OCI-LY7 (cell line): ENCODE measurements at regions not wholly inside any gene's neighbourhood (a gene's known extent, or its start where the extent isn't known, plus 50 kb on each side); places are given as distances from the start of the nearest gene placed in this dataset.
"Not testable (repeated sequence)": the region's sequence is repeated elsewhere in the genome, so short reads cannot be mapped to it uniquely, and the experiment has no call there.

Experiments used
- BruUV-seq: library from RNA; stranded (reverse); fragments of 400-500 nt; replicated peaks from 2 replicates; lab custom pipeline; 2021; lab: Mats Ljungman, UMichigan
- CTCF ChIA-PET: fragments of 300-600 bp; sonication (Branson Sonifier 250); formaldehyde crosslinking; loops from one replicate; lab custom pipeline; 2022; ENCODE audit warnings: antibody characterized with exemption; ENCODE audit not compliant: unreplicated experiment; lab: Charles Lee
- POLR2A ChIA-PET: fragments of 300-600 bp; sonication (Branson Sonifier 250); formaldehyde crosslinking; loops from one replicate; lab custom pipeline; 2022; ENCODE audit warnings: antibody characterized with exemption; lab: Charles Lee
- DNase-seq: peaks from one replicate; pipeline ENCODE4 v3.0.0-alpha.2; 2015; ENCODE audit warnings: low spot score
- H2AFZ ChIP-seq: fragments of 200-600 bp; sonication (generic), shearing (Covaris generic); 2 replicates; pipeline ENCODE4 v1.6.1; 2014; ENCODE audit warnings: mild to moderate bottlenecking, antibody characterized with exemption, low read length, moderate library complexity
- H3K27ac ChIP-seq: fragments of 200-600 bp; sonication (generic); 2 replicates; pipeline ENCODE4 v1.5.1; 2014; ENCODE audit warnings: mixed run types, low read depth, mild to moderate bottlenecking, moderate library complexity, low read length, inconsistent platforms; ENCODE audit not compliant: poor library complexity, severe bottlenecking
- H3K36me3 ChIP-seq: fragments of 200-600 bp; sonication (generic); 2 replicates; pipeline ENCODE4 v1.6.1; 2014; ENCODE audit warnings: mild to moderate bottlenecking, antibody characterized with exemption, low read length, moderate library complexity, mixed read lengths; ENCODE audit not compliant: insufficient read depth
- H3K4me1 ChIP-seq: fragments of 200-600 bp; sonication (generic); 2 replicates; pipeline ENCODE4 v1.5.1; 2014; ENCODE audit warnings: mild to moderate bottlenecking, low read length; ENCODE audit not compliant: insufficient read depth, poor library complexity, severe bottlenecking
- H3K4me2 ChIP-seq: fragments of 200-600 bp; sonication (generic); 2 replicates; pipeline ENCODE4 v1.6.1; 2014; ENCODE audit warnings: mild to moderate bottlenecking, low read length
- H3K4me3 ChIP-seq: fragments of 200-600 bp; sonication (generic); 2 replicates; pipeline ENCODE4 v1.5.1; 2014; ENCODE audit warnings: mild to moderate bottlenecking, low read depth, low read length; ENCODE audit not compliant: poor library complexity, severe bottlenecking
- H3K79me2 ChIP-seq: fragments of 200-600 bp; sonication (generic); 2 replicates; pipeline ENCODE4 v1.6.1; 2016; ENCODE audit warnings: low read depth, mild to moderate bottlenecking, low read length, moderate library complexity, mixed read lengths; ENCODE audit not compliant: insufficient read depth
- H3K9me2 ChIP-seq: fragments of 200-600 bp; sonication (generic); 2 replicates; pipeline ENCODE4 v1.6.1; 2016; ENCODE audit warnings: mild to moderate bottlenecking, low read length, mixed read lengths; ENCODE audit not compliant: insufficient read depth
- H3K9me3 ChIP-seq: fragments of 200-600 bp; sonication (generic); 2 replicates; pipeline ENCODE4 v1.6.1; 2014; ENCODE audit warnings: mild to moderate bottlenecking, mixed run types, low read length, mixed read lengths
- H4K20me1 ChIP-seq: fragments of 200-600 bp; sonication (generic); 2 replicates; pipeline ENCODE4 v1.6.1; 2014; ENCODE audit warnings: mild to moderate bottlenecking, antibody characterized with exemption, low read length, moderate library complexity, mixed read lengths; ENCODE audit not compliant: insufficient read depth
- EZH2phosphoT487 ChIP-seq: fragments of 200-600 bp; sonication (generic); IDR thresholded peaks from 2 replicates; pipeline ENCODE4 v1.6.1; 2018; ENCODE audit warnings: low read depth, borderline replicate concordance, mild to moderate bottlenecking, mixed run types, antibody characterized with exemption, low read length, moderate library complexity, mixed read lengths
- intact Hi-C: fragments of 100-400 bp; cut with micrococcal nuclease; formaldehyde crosslinking; loops from one replicate; pipeline ENCODE4 v1.10.0; 2022; ENCODE audit not compliant: unreplicated experiment
- TF ChIP-seq, protein P1 (sequence below): fragments of 200-600 bp; sonication (generic); conservative IDR thresholded peaks from 2 replicates; pipeline ENCODE4 v1.5.1; 2014; ENCODE audit warnings: mild to moderate bottlenecking, antibody characterized with exemption, low read length, moderate library complexity, mixed read lengths

DNA sequence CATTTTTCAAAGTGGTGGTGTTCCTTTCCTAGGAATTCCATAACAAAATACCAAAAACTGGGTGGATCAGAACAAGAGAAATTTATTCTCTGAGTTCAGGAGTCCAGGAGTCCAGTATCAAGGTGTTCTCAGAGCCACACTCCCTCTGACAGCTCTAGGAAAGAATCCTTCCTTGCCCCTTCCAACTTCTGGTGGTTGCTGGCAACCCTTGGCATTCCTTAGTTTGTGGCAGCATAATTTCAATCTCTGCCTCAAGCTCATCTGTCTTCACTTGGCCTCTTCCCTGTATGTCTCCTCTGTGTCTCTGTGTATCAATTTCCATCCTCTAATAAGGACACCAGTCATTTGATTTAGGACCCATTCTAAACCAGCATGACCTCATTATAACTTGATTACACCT is 243.7 kb downstream of the MPDZ start:
- BruUV-seq: no TSS peak
- H3K9me2 ChIP-seq: no peaks in the 10 kb centered on the region
- TF ChIP-seq, protein P1, sequence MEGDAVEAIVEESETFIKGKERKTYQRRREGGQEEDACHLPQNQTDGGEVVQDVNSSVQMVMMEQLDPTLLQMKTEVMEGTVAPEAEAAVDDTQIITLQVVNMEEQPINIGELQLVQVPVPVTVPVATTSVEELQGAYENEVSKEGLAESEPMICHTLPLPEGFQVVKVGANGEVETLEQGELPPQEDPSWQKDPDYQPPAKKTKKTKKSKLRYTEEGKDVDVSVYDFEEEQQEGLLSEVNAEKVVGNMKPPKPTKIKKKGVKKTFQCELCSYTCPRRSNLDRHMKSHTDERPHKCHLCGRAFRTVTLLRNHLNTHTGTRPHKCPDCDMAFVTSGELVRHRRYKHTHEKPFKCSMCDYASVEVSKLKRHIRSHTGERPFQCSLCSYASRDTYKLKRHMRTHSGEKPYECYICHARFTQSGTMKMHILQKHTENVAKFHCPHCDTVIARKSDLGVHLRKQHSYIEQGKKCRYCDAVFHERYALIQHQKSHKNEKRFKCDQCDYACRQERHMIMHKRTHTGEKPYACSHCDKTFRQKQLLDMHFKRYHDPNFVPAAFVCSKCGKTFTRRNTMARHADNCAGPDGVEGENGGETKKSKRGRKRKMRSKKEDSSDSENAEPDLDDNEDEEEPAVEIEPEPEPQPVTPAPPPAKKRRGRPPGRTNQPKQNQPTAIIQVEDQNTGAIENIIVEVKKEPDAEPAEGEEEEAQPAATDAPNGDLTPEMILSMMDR: no peak
- TF ChIP-seq EZH2phosphoT487: no peak
- no peaks in the 10 kb centered on the region for H3K4me1 ChIP-seq
- H3K4me3 ChIP-seq: no peak overlapping the region
- no peak overlapping the region for H2AFZ ChIP-seq
- no peak overlapping the region for H3K4me2 ChIP-seq
- H4K20me1 ChIP-seq: no peaks in the 10 kb centered on the region
- intact Hi-C loops: no loop called here
- ChIA-PET POLR2A (interaction anchor here (0.6 to 0.7 kb wide), 2 partner anchors 31 to 54 kb away, joined by 3 read pairs; no protein-coding TSS in a partner anchor), CTCF (no interaction called here)
- H3K36me3 ChIP-seq: no peaks in the 10 kb centered on the region
- H3K79me2 ChIP-seq: no peaks in the 10 kb centered on the region
- no peak for DNase-seq
- H3K9me3 ChIP-seq: no peaks in the 10 kb centered on the region
- H3K27ac ChIP-seq: no peak overlapping the region

DNA sequence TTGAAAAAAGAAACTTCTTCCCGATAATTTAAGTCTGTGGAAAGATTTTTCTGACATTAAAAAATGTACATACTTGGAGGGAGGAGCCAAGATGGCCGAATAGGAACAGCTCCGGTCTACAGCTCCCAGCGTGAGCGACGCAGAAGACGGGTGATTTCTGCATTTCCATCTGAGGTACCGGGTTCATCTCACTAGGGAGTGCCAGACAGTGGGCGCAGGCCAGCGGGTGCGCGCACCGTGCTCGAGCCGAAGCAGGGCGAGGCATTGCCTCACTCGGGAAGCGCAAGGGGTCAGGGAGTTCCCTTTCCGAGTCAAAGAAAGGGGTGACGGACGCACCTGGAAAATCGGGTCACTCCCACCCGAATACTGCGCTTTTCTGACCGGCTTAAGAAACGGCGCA is 241.7 kb downstream of the MPDZ start:
- H3K4me2 ChIP-seq, H2AFZ ChIP-seq, POLR2A ChIA-PET, BruUV-seq, H3K4me1 ChIP-seq, H4K20me1 ChIP-seq, H3K4me3 ChIP-seq, intact Hi-C loops, CTCF ChIA-PET, H3K9me2 ChIP-seq, H3K36me3 ChIP-seq, DNase-seq, H3K27ac ChIP-seq, H3K79me2 ChIP-seq, H3K9me3 ChIP-seq: not testable (repeated sequence)

DNA sequence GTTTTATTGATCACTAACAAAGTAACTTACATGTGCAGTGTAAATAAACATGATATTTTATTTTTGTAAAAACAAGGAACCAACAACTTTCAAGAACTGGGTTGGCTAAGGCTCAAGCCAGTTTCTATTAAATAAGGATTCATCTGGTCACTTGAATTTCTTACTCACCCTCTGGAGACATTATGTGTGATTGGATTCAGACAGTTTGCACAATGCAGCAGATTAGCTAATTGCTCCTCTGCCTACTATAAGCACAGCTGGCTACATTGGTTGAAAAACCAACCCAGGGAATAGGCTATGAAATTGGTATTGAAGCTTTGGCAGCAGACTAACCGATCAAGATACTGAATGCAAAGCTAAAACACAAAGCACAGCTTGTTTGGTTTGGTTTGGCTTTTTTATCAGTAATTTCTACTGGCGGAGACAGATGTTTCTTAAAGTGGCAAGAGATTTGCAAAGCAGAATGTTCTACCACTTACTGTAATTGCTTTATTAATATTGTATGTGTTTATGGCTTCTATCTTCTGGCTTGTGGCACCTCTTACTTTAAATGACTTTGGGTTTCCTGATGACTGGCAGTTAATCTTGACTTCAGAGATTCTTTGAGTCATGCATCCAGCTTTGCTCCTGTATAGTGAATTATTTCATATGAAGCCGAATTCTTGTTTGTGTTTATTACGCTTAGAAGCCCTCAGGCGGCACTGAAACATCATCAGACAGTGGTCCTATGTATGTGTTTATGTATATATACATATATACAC is 231.5 kb downstream of the MPDZ start:
- ChIA-PET POLR2A (no interaction called here), CTCF (no interaction called here)
- H3K4me1 ChIP-seq: no peaks in the 10 kb centered on the region
- no peaks in the 10 kb centered on the region for H3K79me2 ChIP-seq
- intact Hi-C loops: no loop called here
- H3K36me3 ChIP-seq: no peaks in the 10 kb centered on the region
- no peak for TF ChIP-seq EZH2phosphoT487
- TF ChIP-seq, protein P1: no peak
- H3K9me2 ChIP-seq: no peaks in the 10 kb centered on the region
- H3K4me3 ChIP-seq: no peak overlapping the region
- no peak for DNase-seq
- no peak overlapping the region for H3K4me2 ChIP-seq
- H4K20me1 ChIP-seq: no peaks in the 10 kb centered on the region
- no peaks in the 10 kb centered on the region for H3K9me3 ChIP-seq
- no peak overlapping the region for H3K27ac ChIP-seq
- BruUV-seq: no TSS peak
- no peak overlapping the region for H2AFZ ChIP-seq
